ENCODE measurements at regions not wholly inside any gene's neighbourhood (a gene's known extent, or its start where the extent isn't known, plus 50 kb on each side); places are given as distances from the start of the nearest gene placed in this dataset.

GRCh38 chr7:52959878-52960660 is 75.4 kb upstream of the POM121L12 start (continued):
- TF ChIP-seq, protein P1, sequence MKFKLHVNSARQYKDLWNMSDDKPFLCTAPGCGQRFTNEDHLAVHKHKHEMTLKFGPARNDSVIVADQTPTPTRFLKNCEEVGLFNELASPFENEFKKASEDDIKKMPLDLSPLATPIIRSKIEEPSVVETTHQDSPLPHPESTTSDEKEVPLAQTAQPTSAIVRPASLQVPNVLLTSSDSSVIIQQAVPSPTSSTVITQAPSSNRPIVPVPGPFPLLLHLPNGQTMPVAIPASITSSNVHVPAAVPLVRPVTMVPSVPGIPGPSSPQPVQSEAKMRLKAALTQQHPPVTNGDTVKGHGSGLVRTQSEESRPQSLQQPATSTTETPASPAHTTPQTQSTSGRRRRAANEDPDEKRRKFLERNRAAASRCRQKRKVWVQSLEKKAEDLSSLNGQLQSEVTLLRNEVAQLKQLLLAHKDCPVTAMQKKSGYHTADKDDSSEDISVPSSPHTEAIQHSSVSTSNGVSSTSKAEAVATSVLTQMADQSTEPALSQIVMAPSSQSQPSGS (tag by site-specific recombination; IDR thresholded peaks at IDR 0.05; ENCODE audit: low read depth), result no peak
- TF ChIP-seq EGR2 (tag by site-specific recombination; IDR thresholded peaks at IDR 0.05; ENCODE audit: low read depth) (no peak), ZNF148 (tag by site-specific recombination; IDR thresholded peaks at IDR 0.05; ENCODE audit: borderline replicate concordance) (no peak), ZNF704 (tag by site-specific recombination; IDR thresholded peaks at IDR 0.05) (no peak), ZNF548 (tag by site-specific recombination; IDR thresholded peaks at IDR 0.05) (no peak), ZNF521 (tag by site-specific recombination; IDR thresholded peaks at IDR 0.05) (no peak), ZSCAN30 (tag by site-specific recombination; IDR thresholded peaks at IDR 0.05) (no peak)

DNA sequence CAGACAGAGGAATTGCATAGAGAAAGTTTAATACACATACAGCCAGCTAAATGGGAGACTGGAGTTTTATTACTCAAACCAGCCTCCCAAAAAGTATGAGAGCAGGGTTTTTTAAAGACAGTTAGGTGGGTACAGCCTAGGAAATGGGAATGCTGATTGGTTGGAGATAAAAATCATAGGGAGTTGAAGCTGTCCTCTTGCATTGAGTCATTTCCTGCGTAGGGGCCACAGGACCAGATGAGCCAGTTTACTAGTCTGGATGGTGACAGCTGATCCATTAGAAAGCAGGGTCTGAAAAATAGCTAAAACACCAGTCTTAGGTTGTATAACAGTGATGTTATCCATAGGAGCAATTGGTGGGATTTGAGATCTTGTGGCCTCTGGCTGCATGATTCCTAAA is 76.1 kb upstream of the POM121L12 start:
- Histone ChIP-seq H3K9me3 (ENCODE audit: control insufficient read depth, insufficient read depth, low read depth, low read length) (no peaks in the 10 kb centered on the region), H3K36me3 (ENCODE audit: control insufficient read depth in 2 of 2, insufficient read depth in 1 of 2, low read length in 2 of 2) (no peaks in the 10 kb centered on the region), H3K4me1 (ENCODE audit: control insufficient read depth, insufficient read depth, low read length) (no peaks in the 10 kb centered on the region), H3K4me3 (ENCODE audit: low read depth, low read length) (no peak overlapping the region), H3K27ac (ENCODE audit: extremely low read depth, low read depth, low read length) (no peak overlapping the region)
- ChIA-PET POLR2A (no interaction called here), CTCF (no interaction called here)
- TF ChIP-seq ZBTB17 (tag by site-specific recombination; IDR thresholded peaks at IDR 0.05) (no peak), ZNF324 (tag by site-specific recombination; IDR thresholded peaks at IDR 0.05) (no peak), OSR2 (tag by site-specific recombination; IDR thresholded peaks at IDR 0.05) (no peak), ZBTB6 (tag by site-specific recombination; IDR thresholded peaks at IDR 0.05) (no peak), ZNF571 (tag by site-specific recombination; IDR thresholded peaks at IDR 0.05) (no peak), PATZ1 (tag by site-specific recombination; IDR thresholded peaks at IDR 0.05) (no peak), PRDM2 (tag by site-specific recombination; IDR thresholded peaks at IDR 0.05; ENCODE audit: borderline replicate concordance) (no peak), REST (tag by site-specific recombination; IDR thresholded peaks at IDR 0.05) (no peak)

Measured in HEK293 (cell line).